H9 (cell line): ENCODE measurements at regions not wholly inside any gene's neighbourhood (a gene's known extent, or its start where the extent isn't known, plus 50 kb on each side); places are given as distances from the start of the nearest gene placed in this dataset.

Experiments used
- DNase-seq: peaks from one replicate; pipeline ENCODE4 v3.0.0-alpha.2; 2017
- H2AFZ ChIP-seq: one replicate; pipeline ENCODE4 v1.6.1; 2013; ENCODE audit warnings: mild to moderate bottlenecking, low read length, control low read depth, moderate library complexity
- H2AK5ac ChIP-seq: 2 replicates; pipeline ENCODE4 v1.6.1; 2013; ENCODE audit warnings: low read length, control low read depth, mixed read lengths; ENCODE audit not compliant: insufficient read length
- H2BK120ac ChIP-seq: one replicate; pipeline ENCODE4 v1.6.1; 2013; ENCODE audit warnings: low read depth, mild to moderate bottlenecking, low read length, control low read depth, inconsistent platforms; ENCODE audit not compliant: poor library complexity, severe bottlenecking
- H2BK12ac ChIP-seq: 2 replicates; pipeline ENCODE4 v1.6.1; 2013; ENCODE audit warnings: low read length, control low read depth, mixed read lengths, low read depth; ENCODE audit not compliant: insufficient read length
- H2BK15ac ChIP-seq: 2 replicates; pipeline ENCODE4 v1.6.1; 2013; ENCODE audit warnings: low read depth, low read length, control low read depth
- H2BK20ac ChIP-seq: one replicate; pipeline ENCODE4 v1.6.1; 2013; ENCODE audit warnings: low read depth, mild to moderate bottlenecking, low read length, control low read depth, inconsistent platforms; ENCODE audit not compliant: poor library complexity, severe bottlenecking
- H2BK5ac ChIP-seq: 2 replicates; pipeline ENCODE4 v1.6.1; 2013; ENCODE audit warnings: low read length, control low read depth, mixed read lengths; ENCODE audit not compliant: insufficient read length
- H3K14ac ChIP-seq: 2 replicates; pipeline ENCODE4 v1.6.1; 2013; ENCODE audit warnings: low read length, control low read depth; ENCODE audit not compliant: insufficient read depth
- H3K18ac ChIP-seq: 2 replicates; pipeline ENCODE4 v1.6.1; 2013; ENCODE audit warnings: low read depth, mild to moderate bottlenecking, mixed read lengths, low read length, control low read depth; ENCODE audit not compliant: insufficient read length
- H3K23ac ChIP-seq: 2 replicates; pipeline ENCODE4 v1.6.1; 2013; ENCODE audit warnings: low read length, control low read depth, mixed read lengths, low read depth; ENCODE audit not compliant: insufficient read length
- H3K23me2 ChIP-seq: 2 replicates; pipeline ENCODE4 v1.6.1; 2013; ENCODE audit warnings: low read depth, mild to moderate bottlenecking, mixed read lengths, low read length, control low read depth; ENCODE audit not compliant: insufficient read length, poor library complexity, severe bottlenecking
- H3K27ac ChIP-seq: 2 replicates; pipeline ENCODE4 v1.5.1; 2013; ENCODE audit warnings: low read length, control low read depth, mixed read lengths, low read depth; ENCODE audit not compliant: insufficient read length
- H3K27me3 ChIP-seq: 2 replicates; pipeline ENCODE4 v1.6.1; 2013; ENCODE audit warnings: low read length, control low read depth, inconsistent platforms; ENCODE audit not compliant: insufficient read depth
- H3K4ac ChIP-seq: 2 replicates; pipeline ENCODE4 v1.6.1; 2013; ENCODE audit warnings: low read depth, mild to moderate bottlenecking, control low read depth, inconsistent platforms, low read length, moderate library complexity
- H3K4me1 ChIP-seq: 2 replicates; pipeline ENCODE4 v1.6.1; 2013; ENCODE audit warnings: low read length, control low read depth, inconsistent platforms; ENCODE audit not compliant: insufficient read depth
- H3K4me2 ChIP-seq: 2 replicates; pipeline ENCODE4 v1.6.1; 2013; ENCODE audit warnings: low read length, control low read depth, mixed read lengths; ENCODE audit not compliant: insufficient read length, insufficient read depth
- H3K56ac ChIP-seq: 2 replicates; pipeline ENCODE4 v1.6.1; 2013; ENCODE audit warnings: low read depth, mild to moderate bottlenecking, mixed read lengths, low read length, control low read depth; ENCODE audit not compliant: insufficient read length
- H3K79me1 ChIP-seq: 2 replicates; pipeline ENCODE4 v1.6.1; 2013; ENCODE audit warnings: low read depth, mild to moderate bottlenecking, moderate library complexity, low read length, control low read depth, inconsistent platforms; ENCODE audit not compliant: insufficient read depth, poor library complexity, severe bottlenecking
- H3K79me2 ChIP-seq: 2 replicates; pipeline ENCODE4 v1.6.1; 2013; ENCODE audit warnings: low read length, control low read depth, inconsistent platforms; ENCODE audit not compliant: insufficient read depth
- H3K9ac ChIP-seq: 2 replicates; pipeline ENCODE4 v1.6.1; 2013; ENCODE audit warnings: low read length, control low read depth, mixed read lengths; ENCODE audit not compliant: insufficient read length; ENCODE audit errors: extremely low read depth
- H3K9me3 ChIP-seq: one replicate; pipeline ENCODE4 v1.6.1; 2013; ENCODE audit warnings: low read depth, low read length, inconsistent platforms; ENCODE audit not compliant: control insufficient read depth
- H3T11ph ChIP-seq: one replicate; pipeline ENCODE4 v1.6.1; 2013; ENCODE audit warnings: mild to moderate bottlenecking, low read length, control low read depth, inconsistent platforms
- H4K20me1 ChIP-seq: one replicate; pipeline ENCODE4 v1.6.1; 2013; ENCODE audit not compliant: control insufficient read depth, insufficient read length, insufficient read depth
- H4K5ac ChIP-seq: 2 replicates; pipeline ENCODE4 v1.6.1; 2013; ENCODE audit warnings: low read depth, mild to moderate bottlenecking, mixed read lengths, low read length, control low read depth; ENCODE audit not compliant: insufficient read length
- H4K8ac ChIP-seq: replicated peaks from 2 replicates; pipeline ENCODE4 v1.6.1; 2013; ENCODE audit warnings: low read length, control low read depth, mixed read lengths, low read depth; ENCODE audit not compliant: insufficient read length
- H4K91ac ChIP-seq: 2 replicates; pipeline ENCODE4 v1.6.1; 2013; ENCODE audit warnings: low read depth, mild to moderate bottlenecking, moderate library complexity, mixed read lengths, low read length, control low read depth; ENCODE audit not compliant: insufficient read length
- H3K27ac Mint-ChIP-seq, 3 experiments: 2 replicates in 2 of 3; 3 replicates in 1 of 3; pipeline ENCODE4 v1.8.0; 2020 to 2021; ENCODE audit warnings: mixed read lengths in 3 of 3, mild to moderate bottlenecking in 1 of 3, moderate library complexity in 1 of 3
- H3K27me3 Mint-ChIP-seq: 2 replicates; pipeline ENCODE4 v1.8.0; 2021; ENCODE audit warnings: low read depth, mild to moderate bottlenecking, moderate library complexity, mixed read lengths
- H3K36me3 Mint-ChIP-seq, 3 experiments: 2 replicates in 2 of 3; 3 replicates in 1 of 3; pipeline ENCODE4 v1.8.0; 2020 to 2021; ENCODE audit warnings: low read depth in 3 of 3, mixed read lengths in 3 of 3; ENCODE audit not compliant: insufficient read depth in 1 of 3
- H3K4me1 Mint-ChIP-seq, 2 experiments: 2 replicates each; pipeline ENCODE4 v1.8.0; 2020; ENCODE audit warnings: mixed read lengths in 2 of 2
- H3K4me3 Mint-ChIP-seq, 2 experiments: 2 replicates in 1 of 2; 3 replicates in 1 of 2; pipeline ENCODE4 v1.8.0; 2020 to 2021; ENCODE audit warnings: mild to moderate bottlenecking in 2 of 2, mixed read lengths in 2 of 2, moderate library complexity in 1 of 2
- H3K9me3 Mint-ChIP-seq, 2 experiments: 2 replicates in 1 of 2; 3 replicates in 1 of 2; pipeline ENCODE4 v1.8.0; 2020; ENCODE audit warnings: mild to moderate bottlenecking in 2 of 2, mixed read lengths in 2 of 2, moderate library complexity in 1 of 2
- CTCF ChIP-seq: fragments of 200-600 bp; sonication (generic); conservative IDR thresholded peaks from 3 replicates; pipeline ENCODE4 v1.8.0; 2021; ENCODE audit warnings: antibody characterized with exemption, mild to moderate bottlenecking
- WGBS: extraction: QIAGEN DNeasy Blood & Tissue Kit; methylation state at CpG from one replicate; pipeline ENCODE4 v1.1.7; 2013; ENCODE audit warnings: missing lambda C conversion rate, low lambda C conversion rate, mixed read lengths; ENCODE audit not compliant: insufficient read length; ENCODE audit errors: extremely low coverage; 5-methylcytosine and 5-hydroxymethylcytosine counted together

GRCh38 chr18:45539491-45539891, 75.8 kb upstream of the SLC14A2 start:
- no peaks in the 10 kb centered on the region for H3K79me2 ChIP-seq
- no peak overlapping the region for H3K56ac ChIP-seq
- H4K20me1 ChIP-seq: peaks cover 3% of the 10 kb centered on the region
- no peak overlapping the region for H3K23ac ChIP-seq
- no peak overlapping the region for H3K4me3 Mint-ChIP-seq
- no peak overlapping the region for H3K9ac ChIP-seq
- no peak overlapping the region for H2AFZ ChIP-seq
- H3K27me3 ChIP-seq: no peaks in the 10 kb centered on the region
- H3K36me3 Mint-ChIP-seq: peaks cover 0 to 4% (median 2%) of the 10 kb centered on the region in 3 experiments; a peak in 2 of 7 replicates
- H4K8ac ChIP-seq: no peak overlapping the region
- H3K4me2 ChIP-seq: no peak overlapping the region
- H2AK5ac ChIP-seq: no peak overlapping the region
- no peak overlapping the region for H2BK5ac ChIP-seq
- H3K4me1 ChIP-seq: no peaks in the 10 kb centered on the region
- no peaks in the 10 kb centered on the region; the same call in 1 of the 2 replicates for H3K27me3 Mint-ChIP-seq
- no peak overlapping the region for H2BK12ac ChIP-seq
- no peak overlapping the region for H2BK15ac ChIP-seq
- H3K9me3 Mint-ChIP-seq: peaks cover 1 to 3% of the 10 kb centered on the region in 2 experiments; a peak in 4 of 5 replicates
- whole genome bisulfite sequencing: no CpG with 5 or more reads among the region's 5 CpGs
- no peak overlapping the region for H2BK20ac ChIP-seq
- H3K27ac Mint-ChIP-seq: no peak overlapping the region
- H3K18ac ChIP-seq: no peak overlapping the region
- no peak overlapping the region for H3K14ac ChIP-seq
- H3K23me2 ChIP-seq: no peaks in the 10 kb centered on the region
- H4K5ac ChIP-seq: no peak overlapping the region
- no peak overlapping the region for H2BK120ac ChIP-seq
- H3K27ac ChIP-seq: no peak overlapping the region
- H3K4ac ChIP-seq: no peak overlapping the region
- no peak for TF ChIP-seq CTCF
- peaks cover 4 to 5% of the 10 kb centered on the region in 2 experiments; a peak in 3 of 4 replicates for H3K4me1 Mint-ChIP-seq
- DNase-seq: no peak
- H3T11ph ChIP-seq: no peak overlapping the region
- H3K79me1 ChIP-seq: no peaks in the 10 kb centered on the region
- no peak overlapping the region for H4K91ac ChIP-seq
- no peaks in the 10 kb centered on the region for H3K9me3 ChIP-seq
